A549 (cell line): ENCODE measurements at regions not wholly inside any gene's neighbourhood (a gene's known extent, or its start where the extent isn't known, plus 50 kb on each side); places are given as distances from the start of the nearest gene placed in this dataset.

Experiments
- ATAC-seq, 2 experiments: fragments of 200-7000 bp in 1 of 2; fragments of >200 bp in 1 of 2; cut with Nextera tagmentation in 1 of 2; cut with Tn5 transposase in 1 of 2; 3 replicates each; pipeline versions ENCODE4 v1.8.0 to v1.9.1; 2018 to 2020; ENCODE audit warnings: mild to moderate bottlenecking in 1 of 2, moderate library complexity in 1 of 2
- CTCF ChIA-PET: fragments of 300-600 bp; sonication (Branson Sonifier 250); formaldehyde crosslinking; extraction: SDS; loops from one replicate; lab custom pipeline; 2021; ENCODE audit warnings: antibody characterized with exemption, inconsistent platforms; lab: Yijun Ruan, JAX
- POLR2A ChIA-PET: fragments of 350-600 bp; formaldehyde crosslinking; extraction: SDS; loops from one replicate; lab custom pipeline; 2021; ENCODE audit warnings: antibody characterized with exemption, inconsistent platforms; lab: Yijun Ruan, JAX
- DNase-seq, 2 experiments: peaks; one replicate each; pipeline versions ENCODE4 v3.0.0 to v3.0.0-alpha.2; 2011 to 2016; ENCODE audit warnings: low read depth in 1 of 2, low spot score in 1 of 2
- FAIRE-seq: peaks from 2 replicates; lab custom pipeline; 2011; peaks lifted over from hg19 to GRCh38; lab: Jason Lieb, UNC
- H3K27ac ChIP-seq, 2 experiments: fragments of >200 bp; sonication (Bioruptor Twin); formaldehyde crosslinking; 3 replicates each; pipeline ENCODE4 v1.5.1; 2016 to 2017
- H3K4me1 ChIP-seq: fragments of >200 bp; sonication (Bioruptor Twin); formaldehyde crosslinking; 3 replicates; pipeline ENCODE4 v1.6.1; 2016
- H3K4me2 ChIP-seq: fragments of >200 bp; sonication (Bioruptor Twin); formaldehyde crosslinking; 3 replicates; pipeline ENCODE4 v1.6.1; 2016
- H3K4me3 ChIP-seq: fragments of >200 bp; sonication (Bioruptor Twin); formaldehyde crosslinking; 3 replicates; pipeline ENCODE4 v1.5.1; 2016
- H3K9me3 ChIP-seq: fragments of >200 bp; sonication (Bioruptor Twin); formaldehyde crosslinking; 3 replicates; pipeline ENCODE4 v1.6.1; 2016
- CEBPB ChIP-seq, 2 experiments: fragments of >200 bp in 1 of 2; sonication (Bioruptor Twin) in 1 of 2; formaldehyde crosslinking in 1 of 2; IDR thresholded peaks; 2 replicates each; pipeline ENCODE4 v1.6.1; 2012 to 2016
- CHD2 ChIP-seq: fragments of 150-350 bp; IDR thresholded peaks from 2 replicates; pipeline ENCODE4 v1.6.1; 2014; ENCODE audit warnings: low read length; ENCODE audit not compliant: partially characterized antibody
- HOXB13 ChIP-seq: fragments of 250-450 bp; sonication (Bioruptor Pico); IDR thresholded peaks from 2 replicates; pipeline ENCODE4 v1.5.0; 2020; ENCODE audit warnings: low read depth, mild to moderate bottlenecking, moderate library complexity
- KDM1A ChIP-seq: fragments of 200-600 bp; sonication (generic); IDR thresholded peaks from 2 replicates; pipeline ENCODE4 v1.6.1; 2016; ENCODE audit warnings: low read depth, mild to moderate bottlenecking
- MYC ChIP-seq: IDR thresholded peaks from 2 replicates; pipeline ENCODE4 v1.6.1; 2012; ENCODE audit warnings: mild to moderate bottlenecking, inconsistent platforms, low read length, improper control_type of control experiment, borderline replicate concordance
- POLR2A ChIP-seq: IDR thresholded peaks from 2 replicates; pipeline ENCODE4 v1.6.1; 2012; ENCODE audit warnings: mild to moderate bottlenecking, low read length
- POLR2AphosphoS2 ChIP-seq: conservative IDR thresholded peaks from 2 replicates; pipeline ENCODE4 v1.6.1; 2012; ENCODE audit warnings: low read length, improper control_type of control experiment, inconsistent platforms
- RARB ChIP-seq: fragments of 250-450 bp; sonication (Bioruptor Pico); IDR thresholded peaks from 2 replicates; pipeline ENCODE4 v1.8.0; 2021; ENCODE audit warnings: mild to moderate bottlenecking, moderate library complexity
- SREBF2 ChIP-seq: fragments of 450-650 bp; IDR thresholded peaks from 2 replicates; pipeline ENCODE4 v1.6.1; 2014; ENCODE audit warnings: mild to moderate bottlenecking, moderate library complexity
- ZNF302 ChIP-seq: fragments of 250-450 bp; sonication (Bioruptor Pico); IDR thresholded peaks from 2 replicates; pipeline ENCODE4 v1.9.0; 2021; ENCODE audit warnings: inconsistent platforms, mild to moderate bottlenecking, moderate library complexity
- WGBS: methylation state at CpG from one replicate; pipeline ENCODE4 v1.1.6; 2017; ENCODE audit errors: missing lambda C conversion rate; 5-methylcytosine and 5-hydroxymethylcytosine counted together
- TF ChIP-seq, protein P1 (sequence below): fragments of 200-600 bp; sonication (generic); IDR thresholded peaks from 2 replicates; pipeline ENCODE4 v1.6.1; 2016; ENCODE audit warnings: antibody characterized with exemption, mild to moderate bottlenecking, moderate library complexity
- TF ChIP-seq, protein P2 (sequence below): fragments of 250-450 bp; sonication (Bioruptor Pico); IDR thresholded peaks from 2 replicates; pipeline ENCODE4 v1.5.0; 2020; ENCODE audit warnings: low read depth, mild to moderate bottlenecking, moderate library complexity
- TF ChIP-seq, protein P3 (sequence below): fragments of 250-450 bp; sonication (Bioruptor Pico); IDR thresholded peaks from 2 replicates; pipeline ENCODE4 v1.5.0; 2021; ENCODE audit warnings: mild to moderate bottlenecking, moderate library complexity, borderline replicate concordance
- TF ChIP-seq, protein P4 (sequence below): fragments of >200 bp; sonication (Bioruptor Twin); formaldehyde crosslinking; IDR thresholded peaks from 3 replicates; pipeline ENCODE4 v1.6.1; 2016

DNA sequence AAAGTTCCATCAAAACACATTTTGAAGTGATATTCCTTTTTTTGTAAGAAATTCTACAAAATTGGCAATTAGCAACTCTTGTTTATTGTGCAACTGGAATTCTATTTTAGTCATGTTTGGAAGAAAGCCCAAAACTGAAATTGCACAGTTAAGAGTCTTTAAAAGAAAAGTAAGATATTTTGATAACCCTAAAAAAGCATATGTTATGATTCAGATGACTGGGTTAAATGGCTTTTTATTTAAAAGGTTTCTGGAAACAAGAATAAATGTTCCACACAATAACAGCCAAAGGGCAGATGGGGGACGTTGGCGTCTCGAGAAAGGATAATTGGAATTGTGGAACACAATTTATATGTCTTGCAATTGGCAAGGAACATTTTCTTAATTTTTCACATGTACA, 275.2 kb downstream of the CDH9 start (continued):
- TF ChIP-seq, protein P1, sequence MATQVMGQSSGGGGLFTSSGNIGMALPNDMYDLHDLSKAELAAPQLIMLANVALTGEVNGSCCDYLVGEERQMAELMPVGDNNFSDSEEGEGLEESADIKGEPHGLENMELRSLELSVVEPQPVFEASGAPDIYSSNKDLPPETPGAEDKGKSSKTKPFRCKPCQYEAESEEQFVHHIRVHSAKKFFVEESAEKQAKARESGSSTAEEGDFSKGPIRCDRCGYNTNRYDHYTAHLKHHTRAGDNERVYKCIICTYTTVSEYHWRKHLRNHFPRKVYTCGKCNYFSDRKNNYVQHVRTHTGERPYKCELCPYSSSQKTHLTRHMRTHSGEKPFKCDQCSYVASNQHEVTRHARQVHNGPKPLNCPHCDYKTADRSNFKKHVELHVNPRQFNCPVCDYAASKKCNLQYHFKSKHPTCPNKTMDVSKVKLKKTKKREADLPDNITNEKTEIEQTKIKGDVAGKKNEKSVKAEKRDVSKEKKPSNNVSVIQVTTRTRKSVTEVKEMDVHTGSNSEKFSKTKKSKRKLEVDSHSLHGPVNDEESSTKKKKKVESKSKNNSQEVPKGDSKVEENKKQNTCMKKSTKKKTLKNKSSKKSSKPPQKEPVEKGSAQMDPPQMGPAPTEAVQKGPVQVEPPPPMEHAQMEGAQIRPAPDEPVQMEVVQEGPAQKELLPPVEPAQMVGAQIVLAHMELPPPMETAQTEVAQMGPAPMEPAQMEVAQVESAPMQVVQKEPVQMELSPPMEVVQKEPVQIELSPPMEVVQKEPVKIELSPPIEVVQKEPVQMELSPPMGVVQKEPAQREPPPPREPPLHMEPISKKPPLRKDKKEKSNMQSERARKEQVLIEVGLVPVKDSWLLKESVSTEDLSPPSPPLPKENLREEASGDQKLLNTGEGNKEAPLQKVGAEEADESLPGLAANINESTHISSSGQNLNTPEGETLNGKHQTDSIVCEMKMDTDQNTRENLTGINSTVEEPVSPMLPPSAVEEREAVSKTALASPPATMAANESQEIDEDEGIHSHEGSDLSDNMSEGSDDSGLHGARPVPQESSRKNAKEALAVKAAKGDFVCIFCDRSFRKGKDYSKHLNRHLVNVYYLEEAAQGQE: no peak
- TF ChIP-seq MYC (no peak), CHD2 (no peak)
- TF ChIP-seq, protein P2, sequence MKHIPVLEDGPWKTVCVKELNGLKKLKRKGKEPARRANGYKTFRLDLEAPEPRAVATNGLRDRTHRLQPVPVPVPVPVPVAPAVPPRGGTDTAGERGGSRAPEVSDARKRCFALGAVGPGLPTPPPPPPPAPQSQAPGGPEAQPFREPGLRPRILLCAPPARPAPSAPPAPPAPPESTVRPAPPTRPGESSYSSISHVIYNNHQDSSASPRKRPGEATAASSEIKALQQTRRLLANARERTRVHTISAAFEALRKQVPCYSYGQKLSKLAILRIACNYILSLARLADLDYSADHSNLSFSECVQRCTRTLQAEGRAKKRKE: no peak
- TF ChIP-seq, all 56 proteins: peak for 0

DNA sequence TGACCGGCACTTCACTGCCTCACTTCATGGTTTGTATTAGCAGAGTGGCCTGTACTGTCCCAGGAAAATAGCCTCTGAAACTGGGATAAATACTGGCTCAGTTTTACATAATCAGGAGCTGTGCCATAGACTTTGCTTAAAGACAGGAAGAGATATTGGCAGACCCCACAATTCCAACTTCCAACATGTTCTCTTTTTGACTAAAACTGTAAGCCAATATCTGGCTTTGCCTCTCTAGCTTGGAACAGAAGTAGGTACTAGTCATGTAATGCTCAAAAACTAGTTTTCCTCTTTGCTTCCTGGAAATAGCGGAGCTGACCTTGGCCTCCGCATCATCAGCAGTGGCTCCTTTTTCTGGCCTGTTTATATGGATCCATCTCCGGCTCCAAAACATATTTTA, 276.9 kb downstream of the CDH9 start:
- H3K4me3 ChIP-seq: no peak overlapping the region
- H3K4me2 ChIP-seq: no peak overlapping the region
- H3K4me1 ChIP-seq: no peaks in the 10 kb centered on the region
- 84% methylated on average over 4 of the region's 4 CpGs for WGBS
- CTCF ChIA-PET: no interaction called here
- ATAC-seq (no peak), DNase-seq (no peak), FAIRE-seq (no peak)
- H3K27ac ChIP-seq: no peak overlapping the region
- H3K9me3 ChIP-seq: no peaks in the 10 kb centered on the region
- TF ChIP-seq ZNF302 (CRISPR knock-in tag) (no peak), KDM1A (no peak), SREBF2 (no peak), POLR2AphosphoS2 (no peak), POLR2A (no peak), RARB (CRISPR knock-in tag) (no peak), CEBPB (IDR thresholded peaks at IDR 0.05) (no peak), HOXB13 (no peak)
- TF ChIP-seq, protein P3, sequence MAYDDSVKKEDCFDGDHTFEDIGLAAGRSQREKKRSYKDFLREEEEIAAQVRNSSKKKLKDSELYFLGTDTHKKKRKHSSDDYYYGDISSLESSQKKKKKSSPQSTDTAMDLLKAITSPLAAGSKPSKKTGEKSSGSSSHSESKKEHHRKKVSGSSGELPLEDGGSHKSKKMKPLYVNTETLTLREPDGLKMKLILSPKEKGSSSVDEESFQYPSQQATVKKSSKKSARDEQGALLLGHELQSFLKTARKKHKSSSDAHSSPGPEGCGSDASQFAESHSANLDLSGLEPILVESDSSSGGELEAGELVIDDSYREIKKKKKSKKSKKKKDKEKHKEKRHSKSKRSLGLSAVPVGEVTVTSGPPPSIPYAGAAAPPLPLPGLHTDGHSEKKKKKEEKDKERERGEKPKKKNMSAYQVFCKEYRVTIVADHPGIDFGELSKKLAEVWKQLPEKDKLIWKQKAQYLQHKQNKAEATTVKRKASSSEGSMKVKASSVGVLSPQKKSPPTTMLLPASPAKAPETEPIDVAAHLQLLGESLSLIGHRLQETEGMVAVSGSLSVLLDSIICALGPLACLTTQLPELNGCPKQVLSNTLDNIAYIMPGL (CRISPR knock-in tag): no peak
- TF ChIP-seq, protein P4, sequence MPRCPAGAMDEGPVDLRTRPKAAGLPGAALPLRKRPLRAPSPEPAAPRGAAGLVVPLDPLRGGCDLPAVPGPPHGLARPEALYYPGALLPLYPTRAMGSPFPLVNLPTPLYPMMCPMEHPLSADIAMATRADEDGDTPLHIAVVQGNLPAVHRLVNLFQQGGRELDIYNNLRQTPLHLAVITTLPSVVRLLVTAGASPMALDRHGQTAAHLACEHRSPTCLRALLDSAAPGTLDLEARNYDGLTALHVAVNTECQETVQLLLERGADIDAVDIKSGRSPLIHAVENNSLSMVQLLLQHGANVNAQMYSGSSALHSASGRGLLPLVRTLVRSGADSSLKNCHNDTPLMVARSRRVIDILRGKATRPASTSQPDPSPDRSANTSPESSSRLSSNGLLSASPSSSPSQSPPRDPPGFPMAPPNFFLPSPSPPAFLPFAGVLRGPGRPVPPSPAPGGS: no peak
- TF ChIP-seq, protein P1: no peak
- POLR2A ChIA-PET: no interaction called here
